Chondrocyte (in vitro differentiated cells): ENCODE measurements at regions not wholly inside any gene's neighbourhood (a gene's known extent, or its start where the extent isn't known, plus 50 kb on each side); places are given as distances from the start of the nearest gene placed in this dataset.
"Not testable (repeated sequence)": the region's sequence is repeated elsewhere in the genome, so short reads cannot be mapped to it uniquely, and the experiment has no call there.

ENCODE experiments used
- DNase-seq: peaks from one replicate; pipeline ENCODE4 v3.0.0; 2021; ENCODE audit warnings: mixed read lengths, low spot score
- H3K27ac Mint-ChIP-seq: one replicate; pipeline ENCODE4 v1.8.0; 2021; ENCODE audit warnings: mild to moderate bottlenecking, moderate library complexity, mixed read lengths; ENCODE audit not compliant: unreplicated experiment
- H3K27me3 Mint-ChIP-seq: 2 replicates; pipeline ENCODE4 v1.8.0; 2021; ENCODE audit warnings: low read depth, mixed read lengths
- H3K36me3 Mint-ChIP-seq: 2 replicates; pipeline ENCODE4 v1.8.0; 2021; ENCODE audit warnings: low read depth, mixed read lengths
- H3K4me1 Mint-ChIP-seq: 2 replicates; pipeline ENCODE4 v1.8.0; 2021; ENCODE audit warnings: low read depth, mild to moderate bottlenecking, mixed read lengths
- H3K4me3 Mint-ChIP-seq: one replicate; pipeline ENCODE4 v1.8.0; 2021; ENCODE audit warnings: mild to moderate bottlenecking, moderate library complexity, mixed read lengths; ENCODE audit not compliant: unreplicated experiment
- H3K9me3 Mint-ChIP-seq: 2 replicates; pipeline ENCODE4 v1.8.0; 2021; ENCODE audit warnings: low read depth, mixed read lengths
- TF ChIP-seq, protein P1 (sequence below): fragments of 200-600 bp; sonication (generic); IDR thresholded peaks from 2 replicates; pipeline ENCODE4 v1.5.0; 2021; ENCODE audit warnings: antibody characterized with exemption, mild to moderate bottlenecking, moderate library complexity

DNA sequence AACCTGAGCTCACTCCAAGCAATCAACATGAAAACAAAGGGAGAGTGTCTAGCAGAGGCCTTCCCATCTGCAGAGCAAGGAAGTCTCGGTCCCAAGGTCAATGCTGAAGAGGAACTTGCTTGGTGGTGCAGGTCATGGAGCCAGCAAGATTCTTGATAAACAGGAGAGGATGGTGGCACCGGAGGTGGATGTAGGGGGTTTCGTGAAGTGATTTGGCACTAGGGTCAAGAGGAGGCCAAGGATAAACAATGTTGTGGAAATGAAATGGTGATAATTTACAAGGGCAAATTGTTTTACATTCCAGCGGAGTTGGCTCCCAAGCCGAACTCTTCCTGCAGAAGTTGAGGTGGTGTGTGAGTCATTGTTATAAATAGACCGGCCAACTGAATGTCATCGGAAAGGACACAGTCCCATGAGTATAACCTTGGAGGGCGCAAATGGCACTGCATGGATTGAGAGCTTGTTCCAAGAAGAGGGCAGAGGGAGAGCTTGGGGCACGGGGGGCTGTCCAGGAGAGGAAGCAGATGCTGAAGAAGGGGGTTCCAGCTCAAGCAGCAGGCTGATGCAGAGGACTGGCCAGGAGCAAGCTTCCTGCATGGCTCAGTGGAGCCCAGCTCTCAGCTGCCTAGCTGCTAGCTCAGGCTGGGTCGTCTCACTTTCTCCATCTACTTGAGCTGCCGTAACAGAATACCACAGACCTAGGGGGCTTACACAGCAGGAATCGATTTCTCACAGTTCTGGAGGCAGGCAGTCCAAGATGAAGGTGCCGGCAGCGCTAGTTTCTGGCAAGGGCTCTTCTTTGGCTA lies 136.6 kb downstream of the COPRS start:
- no peaks in the 10 kb centered on the region for H3K9me3 Mint-ChIP-seq
- no peak overlapping the region for H3K4me3 Mint-ChIP-seq
- H3K27me3 Mint-ChIP-seq, result no peaks in the 10 kb centered on the region
- no peak for DNase-seq
- H3K27ac Mint-ChIP-seq, result peak overlapping the region; percentile 56
- H3K4me1 Mint-ChIP-seq, result peaks cover 37% of the 10 kb centered on the region
- TF ChIP-seq, protein P1, sequence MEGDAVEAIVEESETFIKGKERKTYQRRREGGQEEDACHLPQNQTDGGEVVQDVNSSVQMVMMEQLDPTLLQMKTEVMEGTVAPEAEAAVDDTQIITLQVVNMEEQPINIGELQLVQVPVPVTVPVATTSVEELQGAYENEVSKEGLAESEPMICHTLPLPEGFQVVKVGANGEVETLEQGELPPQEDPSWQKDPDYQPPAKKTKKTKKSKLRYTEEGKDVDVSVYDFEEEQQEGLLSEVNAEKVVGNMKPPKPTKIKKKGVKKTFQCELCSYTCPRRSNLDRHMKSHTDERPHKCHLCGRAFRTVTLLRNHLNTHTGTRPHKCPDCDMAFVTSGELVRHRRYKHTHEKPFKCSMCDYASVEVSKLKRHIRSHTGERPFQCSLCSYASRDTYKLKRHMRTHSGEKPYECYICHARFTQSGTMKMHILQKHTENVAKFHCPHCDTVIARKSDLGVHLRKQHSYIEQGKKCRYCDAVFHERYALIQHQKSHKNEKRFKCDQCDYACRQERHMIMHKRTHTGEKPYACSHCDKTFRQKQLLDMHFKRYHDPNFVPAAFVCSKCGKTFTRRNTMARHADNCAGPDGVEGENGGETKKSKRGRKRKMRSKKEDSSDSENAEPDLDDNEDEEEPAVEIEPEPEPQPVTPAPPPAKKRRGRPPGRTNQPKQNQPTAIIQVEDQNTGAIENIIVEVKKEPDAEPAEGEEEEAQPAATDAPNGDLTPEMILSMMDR, result no peak
- H3K36me3 Mint-ChIP-seq, result no peaks in the 10 kb centered on the region

DNA sequence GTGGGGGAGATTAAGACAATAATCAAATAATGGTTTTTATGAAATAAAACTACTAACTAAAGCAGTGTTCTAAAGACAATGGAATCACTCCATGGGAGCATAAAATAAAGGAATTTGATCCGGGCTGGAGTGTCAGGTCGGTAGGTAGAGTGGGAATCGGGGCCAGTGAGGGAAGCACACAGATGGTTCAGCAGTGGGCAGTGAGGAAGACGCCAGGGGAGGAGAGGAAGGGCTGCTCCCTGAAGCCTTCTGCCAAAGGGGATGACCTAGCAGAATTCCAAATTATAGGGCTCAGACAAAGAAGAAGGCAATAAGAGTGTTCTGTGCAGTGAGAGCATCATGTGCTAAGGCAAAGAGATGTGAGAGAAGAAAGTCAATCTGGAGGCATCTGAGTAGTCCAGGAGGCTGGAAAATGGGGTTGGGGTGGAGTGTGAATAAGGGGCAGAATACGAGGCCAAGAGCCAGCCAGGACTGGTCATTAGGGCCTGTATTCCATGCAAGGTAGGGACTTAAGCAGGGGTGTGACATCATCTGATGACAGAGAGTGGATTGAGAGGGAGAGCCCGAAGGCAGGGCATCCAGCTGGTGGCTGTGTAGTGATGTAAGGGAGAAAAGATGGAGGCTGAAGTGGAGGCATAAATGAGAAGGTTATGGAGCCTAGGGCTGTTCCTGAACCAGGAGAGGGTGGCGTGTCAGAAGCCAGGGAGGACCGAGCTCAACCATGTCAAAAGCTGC lies 137.6 kb downstream of the COPRS start:
- no peaks in the 10 kb centered on the region for H3K36me3 Mint-ChIP-seq
- H3K27me3 Mint-ChIP-seq, result no peaks in the 10 kb centered on the region
- no peak overlapping the region for H3K4me3 Mint-ChIP-seq
- peaks cover 37% of the 10 kb centered on the region for H3K4me1 Mint-ChIP-seq
- TF ChIP-seq, protein P1, result no peak
- no peaks in the 10 kb centered on the region for H3K9me3 Mint-ChIP-seq
- no peak for DNase-seq
- peak overlapping the region; percentile 12 for H3K27ac Mint-ChIP-seq

DNA sequence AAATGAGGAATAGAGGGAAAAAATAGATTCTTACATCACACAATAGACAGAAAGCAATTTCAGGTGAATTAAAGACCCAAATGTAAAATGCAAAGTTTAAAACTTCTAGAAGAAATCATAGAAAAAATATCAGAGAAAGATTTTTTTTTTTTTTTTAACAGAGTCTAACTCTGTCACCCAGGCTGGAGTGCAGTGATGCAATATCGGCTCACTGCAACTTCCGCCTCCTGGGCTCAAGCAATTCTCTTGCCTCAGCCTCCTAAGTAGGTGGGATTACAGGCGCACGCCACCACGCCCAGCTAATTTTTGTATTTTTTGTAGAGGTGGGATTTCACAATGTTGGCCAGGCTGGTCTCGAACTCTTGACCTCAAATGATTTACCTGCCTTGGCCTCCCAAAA lies 141.8 kb downstream of the COPRS start:
- H3K36me3 Mint-ChIP-seq, H3K4me3 Mint-ChIP-seq, H3K9me3 Mint-ChIP-seq, DNase-seq, H3K27me3 Mint-ChIP-seq, H3K27ac Mint-ChIP-seq: not testable (repeated sequence)
- peaks cover 12% of the 10 kb centered on the region for H3K4me1 Mint-ChIP-seq

DNA sequence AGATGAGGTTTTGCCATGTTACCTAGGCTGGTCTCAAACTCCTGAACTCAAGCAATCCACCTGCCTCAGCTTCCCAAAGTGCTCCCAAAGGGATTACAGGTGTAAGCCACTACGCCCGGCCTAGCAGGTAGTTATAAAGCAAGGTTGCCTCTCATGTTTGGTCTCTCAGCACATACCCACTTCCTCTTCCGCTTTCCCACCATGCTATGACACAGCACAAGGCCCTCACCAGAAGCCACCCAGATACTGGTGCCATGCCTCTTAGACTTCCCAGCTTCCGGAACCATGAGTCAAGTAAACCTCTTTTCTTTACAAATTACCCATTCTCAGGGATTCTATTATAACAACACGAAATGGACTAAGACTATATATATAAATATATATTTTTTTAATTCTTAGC lies 143.6 kb downstream of the COPRS start:
- Mint-ChIP-seq H3K4me1 (no peaks in the 10 kb centered on the region), H3K9me3 (peaks cover 5% of the 10 kb centered on the region), H3K27me3 (no peaks in the 10 kb centered on the region), H3K36me3 (no peaks in the 10 kb centered on the region), H3K4me3 (no peak overlapping the region), H3K27ac (no peak overlapping the region)
- TF ChIP-seq, protein P1, result no peak
- DNase-seq, result no peak

DNA sequence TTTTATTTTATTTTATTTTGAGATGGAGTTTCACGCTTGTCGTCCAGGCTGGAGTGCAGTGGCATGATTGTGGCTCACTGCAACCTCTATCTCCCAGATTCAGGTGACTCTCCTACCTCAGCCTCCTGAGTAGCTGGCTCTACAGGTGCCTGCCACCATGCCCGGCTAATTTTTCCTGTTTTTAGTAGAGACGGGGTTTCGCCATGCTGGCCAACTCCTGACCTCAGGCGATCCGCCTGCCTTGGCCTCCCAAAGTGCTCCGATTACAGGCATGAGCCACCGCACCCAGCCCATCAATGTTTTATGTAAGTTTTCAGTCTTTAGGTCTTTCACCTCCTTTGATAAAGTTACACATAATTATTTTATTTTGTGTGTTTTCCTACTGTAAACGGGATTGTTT lies 154.6 kb downstream of the COPRS start:
- DNase-seq, result no peak
- Mint-ChIP-seq H3K36me3 (peaks cover 1% of the 10 kb centered on the region), H3K27me3 (no peaks in the 10 kb centered on the region), H3K9me3 (peaks cover 5% of the 10 kb centered on the region), H3K4me1 (peaks cover 11% of the 10 kb centered on the region), H3K4me3 (no peak overlapping the region), H3K27ac (no peak overlapping the region)
- TF ChIP-seq, protein P1, result no peak
